ENCODE measurements at regions not wholly inside any gene's neighbourhood (a gene's known extent, or its start where the extent isn't known, plus 50 kb on each side); places are given as distances from the start of the nearest gene placed in this dataset.

GRCh38 chr11:95434489-95435057, 203.6 kb upstream of the SESN3 start:
- Histone ChIP-seq H3K9ac (ENCODE audit: low read length) (no peak overlapping the region), H4K20me1 (ENCODE audit: insufficient read depth, low read depth, low read length) (no peaks in the 10 kb centered on the region), H3K4me1 (ENCODE audit: low read length) (no peaks in the 10 kb centered on the region), H3K36me3 (ENCODE audit: insufficient read depth, low read length) (no peaks in the 10 kb centered on the region), H3K79me2 (ENCODE audit: low read length) (no peaks in the 10 kb centered on the region), H3K9me3 (ENCODE audit: low read length) (no peaks in the 10 kb centered on the region), H3K27me3 (ENCODE audit: low read length) (no peaks in the 10 kb centered on the region), H3K9me2 (replicated peaks; ENCODE audit: insufficient read depth, low read length) (no peaks in the 10 kb centered on the region), H3K4me2 (ENCODE audit: low read depth, low read length, poor library complexity, severe bottlenecking) (no peak overlapping the region), H3K4me3 (ENCODE audit: low read length) (no peak overlapping the region), H3K27ac (ENCODE audit: low read length) (no peak overlapping the region), H2AFZ (ENCODE audit: low read length) (no peak overlapping the region)
- no peak for DNase-seq

GRCh38 chr11:95434009-95434408, 203.0 kb upstream of the SESN3 start:
- no peak overlapping the region for H3K4me3 ChIP-seq (ENCODE audit: low read length)
- H3K4me2 ChIP-seq (ENCODE audit: low read depth, low read length, poor library complexity, severe bottlenecking) = no peak overlapping the region
- no peaks in the 10 kb centered on the region for H3K79me2 ChIP-seq (ENCODE audit: low read length)
- H3K36me3 ChIP-seq (ENCODE audit: insufficient read depth, low read length) = no peaks in the 10 kb centered on the region
- no peak overlapping the region for H3K27ac ChIP-seq (ENCODE audit: low read length)
- no peaks in the 10 kb centered on the region for H3K27me3 ChIP-seq (ENCODE audit: low read length)
- no peak overlapping the region for H3K9ac ChIP-seq (ENCODE audit: low read length)
- H3K9me3 ChIP-seq (ENCODE audit: low read length) = no peaks in the 10 kb centered on the region
- DNase-seq = no peak
- no peak overlapping the region for H2AFZ ChIP-seq (ENCODE audit: low read length)
- H4K20me1 ChIP-seq (ENCODE audit: insufficient read depth, low read depth, low read length) = no peaks in the 10 kb centered on the region
- no peaks in the 10 kb centered on the region for H3K9me2 ChIP-seq (replicated peaks; ENCODE audit: insufficient read depth, low read length)
- no peaks in the 10 kb centered on the region for H3K4me1 ChIP-seq (ENCODE audit: low read length)

- H4K20me1 ChIP-seq (ENCODE audit: insufficient read depth, low read depth, low read length) = no peaks in the 10 kb centered on the region
- no peaks in the 10 kb centered on the region for H3K27me3 ChIP-seq (ENCODE audit: low read length)
- H3K4me1 ChIP-seq (ENCODE audit: low read length) = no peaks in the 10 kb centered on the region
- no peaks in the 10 kb centered on the region for H3K9me2 ChIP-seq (replicated peaks; ENCODE audit: insufficient read depth, low read length)
- H3K9ac ChIP-seq (ENCODE audit: low read length) = no peak overlapping the region
- no peak overlapping the region for H3K4me3 ChIP-seq (ENCODE audit: low read length)
- no peak overlapping the region for H3K4me2 ChIP-seq (ENCODE audit: low read depth, low read length, poor library complexity, severe bottlenecking)
- H3K36me3 ChIP-seq (ENCODE audit: insufficient read depth, low read length) = no peaks in the 10 kb centered on the region
- no peaks in the 10 kb centered on the region for H3K9me3 ChIP-seq (ENCODE audit: low read length)
- no peaks in the 10 kb centered on the region for H3K79me2 ChIP-seq (ENCODE audit: low read length)
- DNase-seq = no peak
- no peak overlapping the region for H2AFZ ChIP-seq (ENCODE audit: low read length)
- no peak overlapping the region for H3K27ac ChIP-seq (ENCODE audit: low read length)
Measured at GRCh38 chr11:95432714-95433503, 201.9 kb upstream of the SESN3 start.

DNA sequence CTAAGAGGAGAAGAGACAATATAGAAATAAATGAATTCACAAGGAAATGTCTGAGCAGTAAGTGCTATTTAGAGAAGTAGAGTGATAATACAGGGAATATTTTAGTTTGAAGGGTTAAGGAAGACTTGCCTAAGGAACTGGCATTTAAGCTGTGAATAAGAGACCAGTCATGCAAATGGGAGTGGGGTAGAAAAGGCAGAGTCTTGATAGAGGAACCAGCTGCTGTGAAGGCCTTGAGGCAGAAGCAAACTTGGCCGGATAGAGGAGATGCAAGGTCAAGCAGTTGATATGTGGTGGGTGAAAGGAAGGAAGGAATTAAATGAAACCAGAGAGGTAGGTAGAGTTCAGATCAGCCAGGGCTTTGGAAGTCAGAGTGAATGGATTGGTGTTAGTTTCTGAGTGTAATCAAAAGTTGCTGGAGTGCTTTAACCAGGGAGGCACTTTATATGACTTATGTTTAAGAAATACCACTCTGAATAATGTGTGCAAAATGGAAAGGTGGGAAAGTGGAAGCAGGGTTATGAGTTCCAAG, 198.4 kb upstream of the SESN3 start:
- no peaks in the 10 kb centered on the region for H4K20me1 ChIP-seq (ENCODE audit: insufficient read depth, low read depth, low read length)
- H3K4me2 ChIP-seq (ENCODE audit: low read depth, low read length, poor library complexity, severe bottlenecking) = no peak overlapping the region
- no peaks in the 10 kb centered on the region for H3K4me1 ChIP-seq (ENCODE audit: low read length)
- no peaks in the 10 kb centered on the region for H3K27me3 ChIP-seq (ENCODE audit: low read length)
- no peak overlapping the region for H3K27ac ChIP-seq (ENCODE audit: low read length)
- no peak for DNase-seq
- no peaks in the 10 kb centered on the region for H3K9me2 ChIP-seq (replicated peaks; ENCODE audit: insufficient read depth, low read length)
- H2AFZ ChIP-seq (ENCODE audit: low read length) = no peak overlapping the region
- no peaks in the 10 kb centered on the region for H3K9me3 ChIP-seq (ENCODE audit: low read length)
- H3K79me2 ChIP-seq (ENCODE audit: low read length) = no peaks in the 10 kb centered on the region
- H3K4me3 ChIP-seq (ENCODE audit: low read length) = no peak overlapping the region
- no peak overlapping the region for H3K9ac ChIP-seq (ENCODE audit: low read length)
- no peaks in the 10 kb centered on the region for H3K36me3 ChIP-seq (ENCODE audit: insufficient read depth, low read length)

- Histone ChIP-seq H3K9me3 (ENCODE audit: low read length) (no peaks in the 10 kb centered on the region), H3K79me2 (ENCODE audit: low read length) (no peaks in the 10 kb centered on the region), H3K4me1 (ENCODE audit: low read length) (no peaks in the 10 kb centered on the region), H4K20me1 (ENCODE audit: insufficient read depth, low read depth, low read length) (no peaks in the 10 kb centered on the region), H3K4me3 (ENCODE audit: low read length) (no peak overlapping the region), H3K9me2 (replicated peaks; ENCODE audit: insufficient read depth, low read length) (no peaks in the 10 kb centered on the region), H3K36me3 (ENCODE audit: insufficient read depth, low read length) (no peaks in the 10 kb centered on the region), H3K27ac (ENCODE audit: low read length) (no peak overlapping the region), H2AFZ (ENCODE audit: low read length) (no peak overlapping the region), H3K4me2 (ENCODE audit: low read depth, low read length, poor library complexity, severe bottlenecking) (no peak overlapping the region), H3K27me3 (ENCODE audit: low read length) (0 out of 2 replicates have a peak, but pooled peaks cover 2% of the 10 kb centered on the region), H3K9ac (ENCODE audit: low read length) (no peak overlapping the region)
- no peak for DNase-seq
Measured at GRCh38 chr11:95426823-95427462, 195.9 kb upstream of the SESN3 start.

DNA sequence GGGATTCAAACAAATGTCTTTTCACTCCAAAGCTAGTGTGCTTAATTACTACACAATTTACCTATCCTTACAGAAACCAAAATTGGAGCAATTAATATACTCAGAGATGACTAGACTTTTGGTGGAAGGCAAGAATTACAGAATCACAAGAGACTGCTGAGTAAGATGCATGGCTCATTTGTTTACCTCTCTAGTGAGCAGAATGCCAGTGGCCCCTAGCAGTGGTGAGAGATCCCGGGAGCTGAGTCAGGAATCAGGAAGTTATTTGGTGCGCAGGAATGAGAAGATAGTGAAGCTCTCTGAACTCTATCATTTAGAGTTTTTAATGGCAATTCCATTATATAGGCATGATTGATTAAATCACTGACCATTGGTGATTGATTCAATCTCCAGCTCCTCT, 188.9 kb upstream of the SESN3 start:
- Histone ChIP-seq H3K27me3 (ENCODE audit: low read length) (0 out of 2 replicates have a peak, but pooled peaks cover 3% of the 10 kb centered on the region), H2AFZ (ENCODE audit: low read length) (no peak overlapping the region), H3K36me3 (ENCODE audit: insufficient read depth, low read length) (no peaks in the 10 kb centered on the region), H3K9ac (ENCODE audit: low read length) (no peak overlapping the region), H3K4me2 (ENCODE audit: low read depth, low read length, poor library complexity, severe bottlenecking) (no peak overlapping the region), H3K27ac (ENCODE audit: low read length) (no peak overlapping the region), H3K9me3 (ENCODE audit: low read length) (no peaks in the 10 kb centered on the region), H3K4me3 (ENCODE audit: low read length) (no peak overlapping the region), H3K79me2 (ENCODE audit: low read length) (no peaks in the 10 kb centered on the region), H4K20me1 (ENCODE audit: insufficient read depth, low read depth, low read length) (no peaks in the 10 kb centered on the region), H3K9me2 (replicated peaks; ENCODE audit: insufficient read depth, low read length) (no peaks in the 10 kb centered on the region), H3K4me1 (ENCODE audit: low read length) (no peaks in the 10 kb centered on the region)
- no peak for DNase-seq

- Histone ChIP-seq H3K4me3 (ENCODE audit: low read length) (no peak overlapping the region), H3K79me2 (ENCODE audit: low read length) (no peaks in the 10 kb centered on the region), H3K9me3 (ENCODE audit: low read length) (no peaks in the 10 kb centered on the region), H3K27me3 (ENCODE audit: low read length) (0 out of 2 replicates have a peak, but pooled peaks cover 3% of the 10 kb centered on the region), H3K36me3 (ENCODE audit: insufficient read depth, low read length) (no peaks in the 10 kb centered on the region), H3K9ac (ENCODE audit: low read length) (no peak overlapping the region), H3K9me2 (replicated peaks; ENCODE audit: insufficient read depth, low read length) (no peaks in the 10 kb centered on the region), H2AFZ (ENCODE audit: low read length) (no peak overlapping the region), H3K4me2 (ENCODE audit: low read depth, low read length, poor library complexity, severe bottlenecking) (no peak overlapping the region), H4K20me1 (ENCODE audit: insufficient read depth, low read depth, low read length) (no peaks in the 10 kb centered on the region), H3K4me1 (ENCODE audit: low read length) (no peaks in the 10 kb centered on the region), H3K27ac (ENCODE audit: low read length) (no peak overlapping the region)
- DNase-seq = no peak
Measured at GRCh38 chr11:95418916-95419315, 187.9 kb upstream of the SESN3 start.

DNA sequence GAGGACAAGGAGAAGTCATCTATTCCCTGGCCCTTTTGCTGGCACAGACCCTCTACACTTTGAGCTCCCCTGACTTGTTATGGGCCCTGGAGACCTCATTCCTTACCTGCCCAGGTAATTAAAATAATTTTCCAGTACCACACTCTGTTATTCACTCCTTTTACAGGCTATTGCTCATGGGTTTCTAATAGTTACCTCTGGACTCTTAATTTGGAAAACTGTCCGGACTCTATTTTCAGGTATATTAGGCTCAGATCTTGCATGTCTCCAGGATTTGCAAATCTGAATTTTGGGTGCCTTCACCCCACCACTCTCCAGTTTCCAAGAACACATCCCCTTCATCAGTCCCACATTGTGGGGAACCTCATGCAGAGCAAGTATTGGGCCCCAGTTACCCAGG, 186.8 kb upstream of the SESN3 start:
- H3K9me2 ChIP-seq (replicated peaks; ENCODE audit: insufficient read depth, low read length) = no peaks in the 10 kb centered on the region
- H3K4me2 ChIP-seq (ENCODE audit: low read depth, low read length, poor library complexity, severe bottlenecking) = no peak overlapping the region
- no peaks in the 10 kb centered on the region for H3K36me3 ChIP-seq (ENCODE audit: insufficient read depth, low read length)
- no peaks in the 10 kb centered on the region for H4K20me1 ChIP-seq (ENCODE audit: insufficient read depth, low read depth, low read length)
- H3K27me3 ChIP-seq (ENCODE audit: low read length) = 0 out of 2 replicates have a peak, but pooled peaks cover 3% of the 10 kb centered on the region
- no peaks in the 10 kb centered on the region for H3K79me2 ChIP-seq (ENCODE audit: low read length)
- DNase-seq = no peak
- H2AFZ ChIP-seq (ENCODE audit: low read length) = no peak overlapping the region
- no peaks in the 10 kb centered on the region for H3K9me3 ChIP-seq (ENCODE audit: low read length)
- no peak overlapping the region for H3K27ac ChIP-seq (ENCODE audit: low read length)
- no peak overlapping the region for H3K9ac ChIP-seq (ENCODE audit: low read length)
- H3K4me3 ChIP-seq (ENCODE audit: low read length) = no peak overlapping the region
- H3K4me1 ChIP-seq (ENCODE audit: low read length) = no peaks in the 10 kb centered on the region
